Vagina (tissue), 2 donors: ENCODE measurements at regions not wholly inside any gene's neighbourhood (a gene's known extent, or its start where the extent isn't known, plus 50 kb on each side); places are given as distances from the start of the nearest gene placed in this dataset.

Source experiments
- DNase-seq, 2 donors: peaks; one replicate each; pipeline ENCODE4 v3.0.0-alpha.2; 2017; ENCODE audit errors: extremely low spot score in 2 of 2
- H3K27ac ChIP-seq: fragments of 200-600 bp; sonication (generic); one replicate; pipeline ENCODE4 v1.5.1; 2019
- H3K27me3 ChIP-seq: fragments of 200-600 bp; sonication (generic); one replicate; pipeline ENCODE4 v1.5.1; 2019
- H3K36me3 ChIP-seq, 2 donors: fragments of 200-600 bp; sonication (generic); one replicate each; pipeline ENCODE4 v1.5.1; 2017 to 2019
- H3K4me1 ChIP-seq: fragments of 200-600 bp; sonication (generic); one replicate; pipeline ENCODE4 v1.5.1; 2019
- H3K4me3 ChIP-seq, 2 donors: fragments of 200-600 bp; sonication (generic); 1 replicate in 1 of 2; 2 replicates in 1 of 2; pipeline ENCODE4 v1.5.1; 2016 to 2019
- H3K9me3 ChIP-seq: fragments of 200-600 bp; sonication (generic); one replicate; pipeline ENCODE4 v1.5.1; 2019
- CTCF ChIP-seq, 3 experiments: fragments of 450-650 bp in 2 of 3; fragments of 200-600 bp in 1 of 3; sonication (generic) in 1 of 3; IDR thresholded peaks; one replicate each; pipeline ENCODE4 v1.5.1; 2017 to 2019; ENCODE audit warnings: antibody characterized with exemption in 3 of 3, mild to moderate bottlenecking in 2 of 3, moderate library complexity in 2 of 3
- POLR2A ChIP-seq, 2 donors: fragments of 450-650 bp; IDR thresholded peaks; one replicate each; pipeline ENCODE4 v1.6.1; 2017; ENCODE audit warnings: antibody characterized with exemption in 2 of 2, mild to moderate bottlenecking in 2 of 2, moderate library complexity in 2 of 2
- POLR2AphosphoS5 ChIP-seq, 2 donors: sonication (generic); formaldehyde crosslinking; IDR thresholded peaks; one replicate each; pipeline ENCODE4 v1.9.0; 2017; ENCODE audit warnings: antibody characterized with exemption in 2 of 2, mild to moderate bottlenecking in 2 of 2, low read depth in 1 of 2; ENCODE audit not compliant: insufficient read depth in 1 of 2
- intact Hi-C: fragments of 100-400 bp; cut with DNase I; formaldehyde crosslinking; loops from one replicate; pipeline ENCODE4 v1.15.1; 2023

GRCh38 chr21:19700476-19700875 is 1296.9 kb upstream of the TMPRSS15 start:
- Histone ChIP-seq H3K4me1 (no peaks in the 10 kb centered on the region), H3K27me3 (no peaks in the 10 kb centered on the region), H3K9me3 (no peaks in the 10 kb centered on the region), H3K4me3 (no peak overlapping the region), H3K27ac (no peak overlapping the region), H3K36me3 (no peaks in the 10 kb centered on the region)
- no peak for DNase-seq
- no peak for TF ChIP-seq POLR2AphosphoS5 (IDR thresholded peaks at IDR 0.05; ENCODE audit: insufficient read depth in 1 of 2, low read depth in 1 of 2)
- no peak for TF ChIP-seq POLR2A (IDR thresholded peaks at IDR 0.05)
- TF ChIP-seq CTCF (IDR thresholded peaks at IDR 0.05), result no peak
- intact Hi-C loops, result no loop called here

DNA sequence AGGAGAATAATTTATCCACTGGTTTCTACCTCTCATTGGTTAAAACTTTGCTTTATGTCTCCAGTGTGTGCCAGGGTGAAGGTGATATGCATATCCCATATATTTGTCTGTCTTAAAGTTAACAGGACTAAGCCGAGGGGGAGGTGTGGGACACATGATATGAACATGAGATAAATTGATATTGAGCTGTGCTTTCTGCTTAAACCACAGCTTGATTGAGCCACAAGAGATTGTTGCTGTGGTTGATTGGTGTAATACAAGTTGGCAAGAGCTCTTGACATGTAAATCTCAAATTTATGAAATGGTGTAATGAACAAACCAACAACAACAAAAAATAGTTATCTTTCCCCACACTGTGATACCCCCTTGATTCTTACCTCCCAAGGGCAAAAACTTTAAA is 1295.5 kb upstream of the NCAM2 start:
- intact Hi-C loops, result no loop called here
- H3K27me3 ChIP-seq, result no peaks in the 10 kb centered on the region
- no peaks in the 10 kb centered on the region for H3K4me1 ChIP-seq
- no peak for DNase-seq
- no peak overlapping the region for H3K27ac ChIP-seq
- TF ChIP-seq POLR2AphosphoS5 (IDR thresholded peaks at IDR 0.05; ENCODE audit: insufficient read depth in 1 of 2, low read depth in 1 of 2) (no peak), POLR2A (IDR thresholded peaks at IDR 0.05) (no peak), CTCF (IDR thresholded peaks at IDR 0.05) (no peak)
- H3K4me3 ChIP-seq, result no peak overlapping the region
- no peaks in the 10 kb centered on the region for H3K36me3 ChIP-seq
- no peaks in the 10 kb centered on the region for H3K9me3 ChIP-seq

DNA sequence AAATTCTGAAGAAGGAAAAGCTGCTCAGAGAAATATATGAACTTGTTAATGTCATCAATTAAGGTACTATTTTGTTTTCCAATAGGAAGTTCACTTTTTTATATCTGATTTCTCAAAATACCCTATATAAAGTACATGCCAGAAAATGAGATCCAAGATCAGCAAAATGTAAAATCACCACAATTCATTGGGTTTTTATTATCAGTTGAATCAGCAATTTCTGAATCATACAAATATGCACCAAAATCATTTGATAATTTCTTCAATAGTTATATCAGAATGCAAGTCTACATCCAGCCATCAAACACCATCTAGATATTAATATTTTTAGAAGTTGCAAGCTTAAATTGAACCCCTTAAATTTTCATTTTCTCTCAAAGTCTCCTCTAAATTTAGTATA is 1293.4 kb upstream of the NCAM2 start:
- no peak overlapping the region for H3K27ac ChIP-seq
- intact Hi-C loops, result no loop called here
- H3K4me3 ChIP-seq, result no peak overlapping the region
- H3K9me3 ChIP-seq, result no peaks in the 10 kb centered on the region
- no peaks in the 10 kb centered on the region for H3K36me3 ChIP-seq
- no peak for DNase-seq
- no peaks in the 10 kb centered on the region for H3K4me1 ChIP-seq
- TF ChIP-seq POLR2A (IDR thresholded peaks at IDR 0.05) (no peak), CTCF (IDR thresholded peaks at IDR 0.05) (no peak), POLR2AphosphoS5 (IDR thresholded peaks at IDR 0.05; ENCODE audit: insufficient read depth in 1 of 2, low read depth in 1 of 2) (no peak)
- H3K27me3 ChIP-seq, result no peaks in the 10 kb centered on the region

DNA sequence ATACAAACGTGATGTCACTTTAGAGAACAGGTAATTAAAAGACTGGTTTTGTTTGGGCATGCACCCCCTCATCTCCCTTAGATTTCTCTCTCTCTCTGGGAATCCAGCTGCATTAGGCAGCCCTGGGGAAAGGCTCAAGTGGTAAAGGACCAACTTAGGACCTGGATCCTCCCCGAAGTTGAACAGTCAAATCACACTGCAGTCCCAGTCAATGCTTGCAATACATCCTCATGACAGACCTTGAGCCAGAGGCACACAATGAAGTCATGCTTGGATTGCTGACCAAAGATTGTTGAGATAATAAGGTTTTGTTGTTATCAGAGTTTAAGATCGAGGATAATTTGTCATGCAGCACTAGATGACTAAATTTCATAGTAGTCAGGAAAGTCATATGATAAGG is 1285.8 kb upstream of the NCAM2 start:
- Histone ChIP-seq H3K27me3 (no peaks in the 10 kb centered on the region), H3K9me3 (no peaks in the 10 kb centered on the region), H3K4me1 (no peaks in the 10 kb centered on the region), H3K27ac (no peak overlapping the region), H3K4me3 (no peak overlapping the region), H3K36me3 (no peaks in the 10 kb centered on the region)
- DNase-seq, result no peak
- TF ChIP-seq POLR2AphosphoS5 (IDR thresholded peaks at IDR 0.05; ENCODE audit: insufficient read depth in 1 of 2, low read depth in 1 of 2) (no peak), CTCF (IDR thresholded peaks at IDR 0.05) (no peak)
- intact Hi-C loops, result no loop called here

DNA sequence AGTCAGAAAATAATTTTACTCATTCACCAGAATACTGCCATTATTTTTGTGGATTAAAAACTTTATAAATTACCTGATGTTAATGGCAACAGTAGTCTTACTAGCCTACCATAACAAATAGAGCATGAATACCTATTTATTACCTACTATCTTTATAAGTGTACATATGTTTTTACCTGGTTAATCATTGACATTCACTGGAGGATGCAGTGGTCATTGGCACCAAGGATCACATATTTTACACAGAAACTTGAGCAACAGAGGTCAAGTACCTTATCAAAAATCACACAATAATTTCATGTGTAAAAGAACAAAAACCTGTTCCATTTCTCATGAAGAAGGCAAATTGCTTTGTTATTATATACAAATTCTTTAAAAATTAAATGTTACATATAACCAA is 1284.9 kb upstream of the NCAM2 start:
- Histone ChIP-seq H3K27me3 (no peaks in the 10 kb centered on the region), H3K9me3 (no peaks in the 10 kb centered on the region), H3K36me3 (no peaks in the 10 kb centered on the region), H3K27ac (no peak overlapping the region), H3K4me1 (no peaks in the 10 kb centered on the region), H3K4me3 (no peak overlapping the region)
- intact Hi-C loops, result no loop called here
- no peak for DNase-seq
- no peak for TF ChIP-seq POLR2A (IDR thresholded peaks at IDR 0.05)
- no peak for TF ChIP-seq POLR2AphosphoS5 (IDR thresholded peaks at IDR 0.05; ENCODE audit: insufficient read depth in 1 of 2, low read depth in 1 of 2)
- no peak for TF ChIP-seq CTCF (IDR thresholded peaks at IDR 0.05)
